Spleen (tissue), 11 donors: ENCODE measurements at regions not wholly inside any gene's neighbourhood (a gene's known extent, or its start where the extent isn't known, plus 50 kb on each side); places are given as distances from the start of the nearest gene placed in this dataset.

ENCODE experiments used
- DNase-seq: peaks from one replicate; pipeline ENCODE4 v3.0.0-alpha.2; 2020
- H3K27ac ChIP-seq, 8 donors: fragments of 200-600 bp; sonication (generic) in 7 of 8; 1 replicate in 4 of 8; 2 replicates in 4 of 8; pipeline versions ENCODE4 v1.5.0 to v1.8.0; 2016 to 2021; ENCODE audit warnings: inconsistent platforms in 4 of 8, mild to moderate bottlenecking in 4 of 8, moderate library complexity in 1 of 8
- H3K27me3 ChIP-seq, 7 donors: fragments of 200-600 bp; sonication (generic) in 6 of 7; replicated peaks in 1 of 7; 1 replicate in 4 of 7; 2 replicates in 3 of 7; pipeline versions ENCODE4 v1.5.0 to v1.8.0; 2016 to 2021; ENCODE audit warnings: inconsistent platforms in 3 of 7, mild to moderate bottlenecking in 1 of 7
- H3K36me3 ChIP-seq, 6 donors: fragments of 200-600 bp; sonication (generic) in 5 of 6; 1 replicate in 4 of 6; 2 replicates in 2 of 6; pipeline versions ENCODE4 v1.5.0 to v1.8.0; 2016 to 2021; ENCODE audit warnings: inconsistent platforms in 2 of 6
- H3K4me1 ChIP-seq, 6 donors: fragments of 200-600 bp; sonication (generic) in 5 of 6; 1 replicate in 3 of 6; 2 replicates in 3 of 6; pipeline versions ENCODE4 v1.5.0 to v1.8.0; 2016 to 2021; ENCODE audit warnings: inconsistent platforms in 3 of 6
- H3K4me3 ChIP-seq, 8 donors: fragments of 200-600 bp; sonication (generic) in 7 of 8; 1 replicate in 4 of 8; 2 replicates in 4 of 8; pipeline versions ENCODE4 v1.5.0 to v1.8.0; 2016 to 2021; ENCODE audit warnings: inconsistent platforms in 4 of 8, mild to moderate bottlenecking in 4 of 8, moderate library complexity in 2 of 8
- H3K9me3 ChIP-seq, 8 donors: fragments of 200-600 bp; sonication (generic) in 7 of 8; 1 replicate in 4 of 8; 2 replicates in 4 of 8; pipeline versions ENCODE4 v1.5.0 to v1.8.0; 2016 to 2021; ENCODE audit warnings: inconsistent platforms in 4 of 8
- CTCF ChIP-seq, 11 experiments: fragments of 200-600 bp in 7 of 11; fragments of 450-650 bp in 4 of 11; sonication (generic) in 4 of 11; IDR thresholded peaks in 8 of 11; conservative IDR thresholded peaks in 3 of 11; 1 replicate in 7 of 11; 2 replicates in 4 of 11; pipeline versions ENCODE4 v1.4.0 to v1.8.0; 2016 to 2021; ENCODE audit warnings: antibody characterized with exemption in 11 of 11, inconsistent platforms in 4 of 11, mild to moderate bottlenecking in 1 of 11
- POLR2A ChIP-seq, 3 donors: fragments of 450-650 bp; IDR thresholded peaks; one replicate each; pipeline ENCODE4 v1.5.1; 2017; ENCODE audit warnings: antibody characterized with exemption in 3 of 3, mild to moderate bottlenecking in 1 of 3
- POLR2AphosphoS5 ChIP-seq, 3 donors: sonication (generic); formaldehyde crosslinking; IDR thresholded peaks; one replicate each; pipeline ENCODE4 v1.5.1; 2017; ENCODE audit warnings: antibody characterized with exemption in 3 of 3
- WGBS, 5 donors: extraction: QIAGEN DNeasy Blood & Tissue Kit in 3 of 5; methylation state at CpG; one replicate each; pipeline versions ENCODE4 v1.1.5 to v1.1.7; 2013 to 2018; 5-methylcytosine and 5-hydroxymethylcytosine counted together
- intact Hi-C: fragments of 100-400 bp; cut with DNase I; formaldehyde crosslinking; loops from one replicate; pipeline ENCODE4 v1.15.0; 2023; ENCODE audit warnings: low total_unique reads
- donor health status: healthy with polysubstance abuse.
- donor health status: DM: no; HTN: no; CAD: no; lungs with moderate emphysema.
- donor health status: DM: no; HTN: no; CAD: no.
- donor health status: Bipolar disorder and iron deficiency.
- donor health status: healthy.
- donor health status: DM: no; HTN: no; CAD: no.
- donor health status: DM: yes; HTN: yes; CAD: no.

- Histone ChIP-seq H3K27me3 (no peaks in the 10 kb centered on the region), H3K9me3 (no peaks in the 10 kb centered on the region), H3K27ac (no peak overlapping the region), H3K36me3 (no peaks in the 10 kb centered on the region), H3K4me1 (no peaks in the 10 kb centered on the region), H3K4me3 (no peak overlapping the region)
- intact Hi-C loops = no loop called here
- WGBS, 5 donors = 70 to 85% (median 80%) methylated on average over 3 of the region's 3 CpGs
- no peak for DNase-seq
- TF ChIP-seq CTCF (IDR thresholded peaks at IDR 0.05 in 8 of 11, conservative IDR thresholded peaks at IDR 0.05 in 3 of 11) = no peak
- TF ChIP-seq POLR2A (IDR thresholded peaks at IDR 0.05) = no peak
- no peak for TF ChIP-seq POLR2AphosphoS5 (IDR thresholded peaks at IDR 0.05)
Measured at GRCh38 chr13:72074663-72075062, 207.7 kb upstream of the DACH1 start.

- Histone ChIP-seq H3K27ac (no peak overlapping the region), H3K27me3 (no peaks in the 10 kb centered on the region), H3K4me3 (no peak overlapping the region), H3K9me3 (peaks cover 0 to 9% (median 4%) of the 10 kb centered on the region in 8 donors), H3K36me3 (no peaks in the 10 kb centered on the region), H3K4me1 (no peaks in the 10 kb centered on the region)
- WGBS, 5 donors = 70 to 85% (median 79%) methylated on average over 2 of the region's 2 CpGs
- intact Hi-C loops = no loop called here
- TF ChIP-seq CTCF (IDR thresholded peaks at IDR 0.05 in 8 of 11, conservative IDR thresholded peaks at IDR 0.05 in 3 of 11) = no peak
- no peak for TF ChIP-seq POLR2AphosphoS5 (IDR thresholded peaks at IDR 0.05)
- TF ChIP-seq POLR2A (IDR thresholded peaks at IDR 0.05) = no peak
- no peak for DNase-seq
Measured at GRCh38 chr13:72072261-72072660, 205.3 kb upstream of the DACH1 start.

- no peak for DNase-seq
- no peaks in the 10 kb centered on the region for H3K27me3 ChIP-seq
- intact Hi-C loops = no loop called here
- H3K9me3 ChIP-seq = peaks cover 0 to 13% (median 6%) of the 10 kb centered on the region in 8 donors
- no peak overlapping the region for H3K4me3 ChIP-seq
- no peaks in the 10 kb centered on the region for H3K36me3 ChIP-seq
- WGBS, 5 donors = 49 to 75% (median 65%) methylated on average over 4 of the region's 4 CpGs
- no peak overlapping the region for H3K27ac ChIP-seq
- TF ChIP-seq POLR2A (IDR thresholded peaks at IDR 0.05) = no peak
- TF ChIP-seq POLR2AphosphoS5 (IDR thresholded peaks at IDR 0.05) = no peak
- TF ChIP-seq CTCF (IDR thresholded peaks at IDR 0.05 in 8 of 11, conservative IDR thresholded peaks at IDR 0.05 in 3 of 11) = no peak
- H3K4me1 ChIP-seq = no peaks in the 10 kb centered on the region
Measured at GRCh38 chr13:72071713-72072112, 204.7 kb upstream of the DACH1 start.

- no peak for DNase-seq
- intact Hi-C loops = no loop called here
- TF ChIP-seq POLR2AphosphoS5 (IDR thresholded peaks at IDR 0.05) (peak in 1 of 3 donors; percentile 10), CTCF (IDR thresholded peaks at IDR 0.05 in 8 of 11, conservative IDR thresholded peaks at IDR 0.05 in 3 of 11) (no peak)
- Histone ChIP-seq H3K27ac (peak overlapping the region in 4 of 8 donors; percentile 26 to 62 (median 52)), H3K4me3 (no peak overlapping the region), H3K4me1 (no peaks in the 10 kb centered on the region), H3K9me3 (peaks cover 0 to 63% (median 32%) of the 10 kb centered on the region in 8 donors), H3K27me3 (no peaks in the 10 kb centered on the region), H3K36me3 (no peaks in the 10 kb centered on the region)
- WGBS, 5 donors = 44 to 65% (median 58%) methylated on average over 7 of the region's 7 CpGs
Measured at GRCh38 chr13:72062566-72062965, 195.6 kb upstream of the DACH1 start.
